HG02588 (cell line): ENCODE measurements at regions not wholly inside any gene's neighbourhood (a gene's known extent, or its start where the extent isn't known, plus 50 kb on each side); places are given as distances from the start of the nearest gene placed in this dataset.
"Not testable (repeated sequence)": the region's sequence is repeated elsewhere in the genome, so short reads cannot be mapped to it uniquely, and the experiment has no call there.

Experiments
- ATAC-seq: cut with Tn5 transposase; IDR thresholded peaks from one replicate; pipeline ENCODE4 v1.9.1; 2021; ENCODE audit warnings: mild to moderate bottlenecking, moderate library complexity; ENCODE audit not compliant: unreplicated experiment

DNA sequence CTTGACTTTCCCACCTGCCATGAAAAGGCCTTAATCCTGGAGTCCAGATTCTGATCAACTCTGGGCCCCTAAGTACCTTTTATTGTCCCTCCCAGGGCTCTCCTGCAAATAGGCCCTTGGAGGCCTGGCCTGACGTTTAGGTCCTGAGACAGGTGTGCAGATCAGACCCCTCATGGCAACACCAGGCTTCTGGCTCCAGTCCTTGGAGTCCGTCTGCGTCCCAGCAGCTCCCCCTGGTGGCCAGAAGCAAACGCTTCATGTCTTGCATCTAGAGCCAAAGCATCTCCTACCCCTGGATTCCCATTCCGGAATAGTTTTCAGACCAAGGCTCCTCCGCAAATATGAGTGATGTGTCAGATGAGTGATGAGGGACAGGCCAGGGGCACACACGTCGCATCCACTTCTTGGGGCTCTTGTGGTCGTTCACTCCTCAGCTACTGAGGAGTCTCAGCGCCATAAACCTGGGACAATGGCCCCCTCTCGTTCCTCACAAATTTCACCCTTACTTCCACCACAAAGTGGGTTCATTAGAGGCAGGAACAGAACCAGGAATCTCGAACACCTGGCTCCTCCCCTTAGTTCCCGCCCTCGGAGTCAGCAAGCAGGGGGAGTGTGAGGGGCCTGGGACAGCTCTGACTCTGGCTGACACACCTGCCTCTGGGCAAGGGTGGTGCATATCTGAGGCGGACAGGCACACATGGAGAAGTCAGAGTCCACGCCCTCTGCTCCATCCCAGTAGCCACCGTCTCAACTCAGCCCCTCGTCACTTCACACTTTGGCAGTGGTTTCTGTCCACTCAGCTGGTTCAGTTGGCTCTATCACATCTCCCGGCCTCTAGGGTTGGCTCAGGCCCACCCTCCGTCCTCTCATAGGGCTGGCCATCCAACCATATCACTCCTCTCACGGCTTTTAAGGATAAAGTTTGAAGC lies 77.9 kb upstream of the PWP1 start:
- ATAC-seq, result no peak

DNA sequence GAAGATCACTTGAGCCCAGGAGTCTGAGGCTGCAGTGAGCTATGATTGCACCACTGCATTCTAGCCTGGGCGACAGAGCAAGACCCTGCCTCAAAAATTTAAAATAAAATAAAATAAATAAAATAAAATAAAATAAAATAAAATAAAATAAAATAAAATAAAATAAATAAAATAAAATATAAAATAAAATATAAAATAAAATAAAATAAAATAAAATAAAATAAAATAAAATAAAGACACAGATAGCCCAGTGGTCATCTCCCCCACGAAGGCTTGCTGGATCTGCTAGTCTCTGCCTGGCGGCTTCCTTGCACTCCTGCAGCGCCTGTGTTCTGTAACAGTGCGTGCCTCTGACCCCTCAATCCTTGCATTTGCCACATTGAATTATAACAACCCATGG lies 76.8 kb upstream of the PWP1 start:
- not testable (repeated sequence) for ATAC-seq

DNA sequence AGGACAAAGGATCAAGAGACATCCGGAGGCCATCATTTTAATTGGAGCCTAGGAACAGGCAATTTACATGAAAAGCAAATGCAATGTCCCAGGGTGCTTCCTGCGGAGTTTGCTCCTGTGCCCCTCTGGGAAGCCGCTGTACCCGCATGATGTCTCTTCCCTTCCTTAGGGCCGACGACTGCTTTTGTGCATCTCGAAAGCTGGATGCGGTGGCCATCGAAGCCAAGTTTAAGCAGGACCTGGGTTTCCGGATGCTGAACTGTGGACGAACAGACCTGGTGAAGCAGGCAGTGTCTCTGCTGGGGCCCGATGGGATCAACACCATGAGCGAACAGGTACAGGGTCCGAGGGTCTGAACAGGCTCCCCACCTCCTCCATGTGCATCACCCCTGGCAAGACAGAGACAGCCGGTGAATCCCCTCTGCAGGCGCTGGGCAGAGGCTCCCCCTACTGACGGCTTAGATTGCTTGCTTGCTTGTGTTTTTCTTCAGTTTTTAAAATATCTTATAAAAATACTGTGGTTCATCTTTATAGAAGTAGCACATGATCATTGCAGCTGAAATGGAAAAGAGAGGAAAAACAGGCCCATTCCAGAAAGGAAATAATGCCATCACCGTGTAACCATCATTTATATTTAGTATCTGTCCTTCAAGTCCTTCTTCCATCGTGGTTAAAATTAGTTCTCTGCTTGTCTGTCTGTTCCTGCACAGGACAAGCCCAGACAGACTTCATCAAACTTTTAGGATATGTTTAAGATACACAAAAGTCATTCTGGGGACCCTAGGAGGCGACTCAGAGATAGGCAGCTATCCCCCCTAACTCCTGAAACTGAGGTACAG lies 75.4 kb upstream of the PWP1 start:
- ATAC-seq, result no peak

DNA sequence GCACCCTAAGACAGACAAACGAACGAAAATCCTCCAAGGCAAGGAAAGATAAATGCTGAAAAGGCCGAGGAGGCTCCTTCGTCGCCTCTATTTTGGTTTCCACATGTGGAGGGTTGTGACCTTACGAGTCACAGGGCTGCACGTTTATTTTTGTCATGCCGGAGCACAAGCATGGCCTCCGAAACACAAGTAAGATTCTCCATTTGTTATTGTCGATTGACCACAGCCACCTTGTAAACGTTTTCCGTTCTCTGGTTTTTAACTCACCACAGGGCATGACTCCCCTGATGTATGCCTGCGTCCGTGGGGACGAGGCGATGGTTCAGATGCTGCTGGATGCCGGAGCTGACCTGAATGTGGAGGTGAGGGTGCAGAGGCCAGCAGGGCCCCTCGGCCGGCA lies 73.1 kb upstream of the PWP1 start:
- no peak for ATAC-seq

DNA sequence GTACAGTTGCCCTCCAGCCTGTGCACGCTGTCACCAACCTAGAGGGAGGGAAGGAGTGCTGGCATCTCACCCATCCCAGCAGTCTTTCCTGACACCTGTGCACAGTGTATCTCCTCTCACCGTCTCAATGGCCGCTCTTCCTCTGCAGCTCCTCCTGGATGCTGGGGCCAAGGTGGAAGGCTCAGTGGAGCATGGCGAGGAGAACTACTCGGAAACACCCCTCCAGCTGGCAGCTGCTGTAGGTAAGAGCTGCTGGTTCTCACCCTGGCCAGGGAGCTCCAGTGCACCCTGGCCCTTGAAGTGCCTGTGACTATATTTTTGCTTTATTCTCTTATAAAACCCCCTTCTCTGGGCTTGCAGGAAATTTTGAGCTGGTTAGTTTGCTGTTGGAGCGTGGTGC lies 68.7 kb upstream of the PWP1 start:
- ATAC-seq, result no peak

DNA sequence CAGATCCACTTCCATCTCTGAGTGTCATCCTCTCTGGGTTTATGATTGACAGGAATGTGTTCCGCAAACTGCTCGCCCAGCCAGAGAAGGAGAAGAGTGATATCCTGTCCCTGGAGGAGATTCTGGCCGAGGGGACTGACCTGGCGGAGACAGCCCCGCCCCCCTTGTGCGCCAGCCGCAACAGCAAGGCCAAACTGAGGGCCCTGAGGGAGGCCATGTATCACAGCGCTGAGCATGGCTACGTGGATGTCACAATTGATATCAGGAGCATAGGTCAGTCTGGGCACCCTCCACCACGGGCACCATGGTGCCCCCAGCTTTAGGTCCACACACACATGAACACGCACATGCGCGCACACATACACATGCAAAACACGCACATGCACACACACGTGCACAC lies 67.5 kb upstream of the PWP1 start:
- no peak for ATAC-seq

DNA sequence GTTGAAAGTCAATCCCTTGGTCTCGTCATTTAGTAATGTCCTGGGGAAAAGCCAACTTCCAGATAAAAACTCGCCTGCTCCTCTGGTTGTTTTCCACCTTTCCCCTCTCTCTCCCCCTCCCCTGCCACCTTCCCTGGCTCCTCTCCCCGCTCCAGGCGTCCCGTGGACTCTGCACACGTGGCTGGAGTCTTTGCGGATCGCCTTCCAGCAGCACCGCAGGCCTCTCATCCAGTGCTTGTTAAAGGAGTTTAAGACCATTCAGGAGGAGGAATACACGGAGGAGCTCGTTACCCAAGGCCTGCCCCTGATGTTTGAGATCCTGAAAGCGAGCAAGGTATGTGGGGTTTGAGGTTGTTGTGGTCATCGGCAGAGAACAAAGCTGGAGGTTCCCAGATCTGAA lies 65.8 kb upstream of the PWP1 start:
- ATAC-seq, result no peak

DNA sequence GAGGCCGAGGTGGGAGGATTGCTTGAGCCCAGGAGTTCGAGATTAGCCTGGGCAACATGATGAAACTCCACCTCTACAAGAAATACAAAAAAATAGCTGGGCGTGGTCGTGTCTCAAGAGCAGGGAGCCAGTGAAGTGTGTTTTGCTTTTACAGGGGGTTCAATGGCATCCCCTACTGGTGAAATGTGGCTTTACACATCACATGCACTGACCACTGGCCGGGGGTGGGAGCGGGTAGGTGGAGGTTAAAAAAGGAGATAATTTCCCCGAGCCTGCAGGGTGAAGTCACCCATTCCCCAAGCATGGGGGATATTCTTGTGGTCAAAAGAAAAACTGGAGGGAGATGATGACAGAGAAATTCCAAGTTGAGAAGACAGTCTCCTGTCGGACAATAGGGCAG lies 63.6 kb upstream of the PWP1 start:
- no peak for ATAC-seq

DNA sequence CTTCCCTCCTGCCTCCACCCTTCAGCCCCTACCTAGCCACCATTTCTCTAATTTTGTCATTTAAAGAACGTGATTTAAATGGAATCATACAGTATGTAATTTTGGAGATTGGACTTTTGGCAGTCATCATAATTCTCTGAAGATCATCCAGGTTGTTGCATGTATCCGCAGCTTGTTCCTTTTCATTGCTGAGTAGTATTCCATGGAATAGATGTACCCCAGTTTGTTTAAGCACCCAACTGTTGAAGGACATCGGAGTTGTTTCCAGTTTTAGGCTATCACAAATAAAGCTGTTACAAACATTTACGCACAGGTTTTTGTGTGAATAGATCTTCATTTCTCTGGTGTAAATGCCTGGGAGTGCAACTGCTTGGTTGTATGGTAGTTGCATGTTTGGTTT lies 61.1 kb upstream of the PWP1 start:
- no peak for ATAC-seq

DNA sequence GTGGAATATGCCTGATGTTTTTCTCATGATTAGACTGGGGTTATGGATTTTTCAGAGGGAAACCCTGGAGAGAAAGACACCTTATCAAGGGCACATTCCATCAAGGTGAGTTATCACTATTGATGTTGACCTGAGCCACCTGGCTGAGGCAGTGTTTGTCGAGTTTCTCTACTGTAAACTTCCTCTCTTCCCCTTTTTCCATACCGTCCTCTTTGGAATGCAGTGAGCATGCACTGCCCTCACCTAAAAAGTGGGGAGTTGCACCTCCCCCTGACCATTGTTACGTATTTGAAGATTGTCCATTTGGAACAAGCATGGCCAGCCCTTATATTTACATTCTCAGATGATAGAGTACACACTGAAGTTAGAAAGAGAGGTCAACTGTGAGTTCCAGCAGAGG lies 53.9 kb upstream of the PWP1 start:
- no peak for ATAC-seq

DNA sequence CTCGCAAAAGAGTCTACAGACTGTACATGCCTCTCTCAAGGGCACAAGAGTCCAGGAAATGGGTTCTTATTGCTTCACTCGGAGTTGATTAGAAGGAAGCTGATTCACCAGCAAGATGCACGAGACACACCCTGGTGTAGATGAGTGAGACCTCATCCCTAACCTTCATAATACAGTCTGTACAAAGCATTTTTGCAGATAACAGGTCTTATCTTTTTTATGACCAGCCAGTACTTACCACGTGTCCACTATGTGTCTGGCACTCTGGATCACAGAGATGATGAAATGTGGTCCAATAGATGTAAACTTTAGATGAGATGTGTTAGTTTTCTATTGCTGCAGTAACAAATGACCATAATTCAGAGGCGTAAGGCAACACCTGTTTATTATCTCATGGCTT lies 53.4 kb upstream of the PWP1 start:
- ATAC-seq, result no peak

DNA sequence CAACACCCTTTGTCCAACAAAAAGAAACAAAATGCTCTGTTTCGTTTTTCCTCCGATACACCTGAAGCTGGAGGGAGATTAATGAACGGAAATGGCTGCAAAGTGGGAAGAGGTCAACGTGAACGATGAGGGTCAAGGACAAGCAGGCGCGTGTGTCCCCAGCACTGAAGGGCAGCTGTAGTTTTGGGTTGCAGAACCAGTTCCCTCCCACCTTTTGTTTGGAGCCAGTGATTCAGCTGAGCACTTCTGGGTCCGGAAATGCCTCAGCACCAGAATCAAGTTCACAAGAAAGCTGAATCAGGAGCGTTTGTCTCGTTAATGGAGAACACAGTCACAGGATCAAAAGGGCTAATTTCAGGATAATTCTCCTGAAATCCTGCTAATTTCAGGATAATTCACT lies 51.1 kb upstream of the PWP1 start:
- ATAC-seq, result no peak

DNA sequence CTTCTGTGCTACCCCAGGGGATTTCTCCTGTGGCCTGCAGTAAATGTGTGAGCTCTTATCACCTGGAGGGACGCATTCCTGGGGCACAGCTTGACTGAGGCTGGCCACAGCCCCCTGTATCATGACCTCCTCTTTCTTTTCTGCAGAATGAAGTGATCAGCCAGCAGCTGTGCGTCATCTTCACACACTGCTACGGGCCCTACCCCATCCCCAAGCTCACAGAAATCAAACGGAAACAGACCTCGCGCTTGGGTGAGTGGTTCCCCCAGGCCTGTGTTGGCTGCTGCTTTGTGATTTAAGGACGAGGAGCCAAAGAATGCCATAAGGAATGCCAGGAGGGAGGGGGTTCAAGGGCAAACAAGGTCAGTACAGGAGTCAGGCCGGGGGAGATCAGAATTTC lies 50.5 kb upstream of the PWP1 start:
- no peak for ATAC-seq
